PC-9 (cell line): ENCODE measurements at regions not wholly inside any gene's neighbourhood (a gene's known extent, or its start where the extent isn't known, plus 50 kb on each side); places are given as distances from the start of the nearest gene placed in this dataset.

Experiments
- BruUV-seq: library from RNA; stranded (reverse); fragments of 400-500 nt; replicated peaks from 2 replicates; lab custom pipeline; 2021; lab: Mats Ljungman, UMichigan
- CTCF ChIA-PET: fragments of 300-600 bp; sonication (Branson Sonifier 250); formaldehyde crosslinking; loops from one replicate; lab custom pipeline; 2022; ENCODE audit warnings: antibody characterized with exemption; lab: Charles Lee
- POLR2A ChIA-PET: fragments of 300-600 bp; sonication (Branson Sonifier 250); formaldehyde crosslinking; loops from one replicate; lab custom pipeline; 2022; ENCODE audit warnings: antibody characterized with exemption; ENCODE audit not compliant: unreplicated experiment; lab: Charles Lee
- DNase-seq, 2 experiments: peaks; one replicate each; pipeline versions ENCODE4 v3.0.0 to v3.0.0-alpha.2; 2015 to 2022; ENCODE audit warnings: mixed read lengths in 1 of 2
- H2AFZ ChIP-seq: fragments of 200-600 bp; sonication (generic); 2 replicates; pipeline ENCODE4 v1.8.1; 2017; ENCODE audit warnings: antibody characterized with exemption
- H3F3A ChIP-seq: fragments of 200-600 bp; sonication (generic); 2 replicates; pipeline ENCODE4 v1.8.1; 2017; ENCODE audit warnings: antibody characterized with exemption, mild to moderate bottlenecking, low read depth; ENCODE audit not compliant: insufficient read depth
- H3K27ac ChIP-seq: fragments of 200-600 bp; sonication (generic); 2 replicates; pipeline ENCODE4 v1.6.1; 2016; ENCODE audit warnings: mixed run types
- H3K27me3 ChIP-seq: fragments of 200-600 bp; sonication (generic); 2 replicates; pipeline ENCODE4 v1.6.1; 2016; ENCODE audit warnings: low read depth, mixed run types; ENCODE audit not compliant: insufficient read depth
- H3K36me3 ChIP-seq: fragments of 200-600 bp; sonication (generic); 2 replicates; pipeline ENCODE4 v1.6.1; 2016; ENCODE audit warnings: low read depth, mixed run types
- H3K4me1 ChIP-seq: fragments of 200-600 bp; sonication (generic); replicated peaks from 2 replicates; pipeline ENCODE4 v1.6.1; 2016; ENCODE audit warnings: mixed run types; ENCODE audit not compliant: insufficient read depth
- H3K4me2 ChIP-seq: fragments of 200-600 bp; sonication (generic); 2 replicates; pipeline ENCODE4 v1.6.1; 2017; ENCODE audit warnings: mixed run types
- H3K4me3 ChIP-seq: fragments of 200-600 bp; sonication (generic); 2 replicates; pipeline ENCODE4 v1.6.1; 2016; ENCODE audit warnings: mixed run types
- H3K79me2 ChIP-seq: fragments of 200-600 bp; sonication (generic); 2 replicates; pipeline ENCODE4 v1.6.1; 2017; ENCODE audit warnings: low read depth, mixed run types
- H3K9me2 ChIP-seq: fragments of 200-600 bp; sonication (generic); 2 replicates; pipeline ENCODE4 v1.8.1; 2017; ENCODE audit warnings: mild to moderate bottlenecking; ENCODE audit not compliant: insufficient read depth
- H3K9me3 ChIP-seq: fragments of 200-600 bp; sonication (generic); 2 replicates; pipeline ENCODE4 v1.8.1; 2016; ENCODE audit warnings: low read depth; ENCODE audit not compliant: insufficient read depth
- H4K20me1 ChIP-seq: fragments of 200-600 bp; sonication (generic); 2 replicates; pipeline ENCODE4 v1.8.1; 2017; ENCODE audit not compliant: insufficient read depth
- CTCF ChIP-seq: fragments of 200-600 bp; sonication (generic); conservative IDR thresholded peaks from 2 replicates; pipeline ENCODE4 v1.6.1; 2017; ENCODE audit warnings: mixed run types, antibody characterized with exemption, mild to moderate bottlenecking, moderate library complexity
- EZH2 ChIP-seq: fragments of 200-600 bp; sonication (generic); IDR thresholded peaks from 2 replicates; pipeline ENCODE4 v1.8.0; 2017; ENCODE audit warnings: antibody characterized with exemption, low read depth
- intact Hi-C: fragments of 100-400 bp; cut with micrococcal nuclease; formaldehyde crosslinking; loops from one replicate; pipeline ENCODE4 v1.10.0; 2022; ENCODE audit not compliant: unreplicated experiment

- POLR2A ChIA-PET: no interaction called here
- H3K27ac ChIP-seq: no peak overlapping the region
- BruUV-seq: no TSS peak
- intact Hi-C loops: no loop called here
- no peaks in the 10 kb centered on the region for H3K27me3 ChIP-seq
- no peak overlapping the region for H3K4me3 ChIP-seq
- CTCF ChIA-PET: no interaction called here
- H3K4me2 ChIP-seq: no peak overlapping the region
- no peak for DNase-seq
- no peaks in the 10 kb centered on the region for H3K9me3 ChIP-seq
- peaks cover 17% of the 10 kb centered on the region for H3K4me1 ChIP-seq
- H3K36me3 ChIP-seq: no peaks in the 10 kb centered on the region
- peaks cover 10% of the 10 kb centered on the region for H3F3A ChIP-seq
- no peaks in the 10 kb centered on the region for H3K79me2 ChIP-seq
- no peak for TF ChIP-seq CTCF
- no peak for TF ChIP-seq EZH2
- no peaks in the 10 kb centered on the region for H4K20me1 ChIP-seq
- no peak overlapping the region for H2AFZ ChIP-seq
- no peaks in the 10 kb centered on the region for H3K9me2 ChIP-seq
These were observed 89.7 kb upstream of the TAB2 start for GRCh38 chr6:149227796-149228195.

GRCh38 chr6:149228311-149228955 lies 89.1 kb upstream of the TAB2 start:
- Histone ChIP-seq H3K27ac (no peak overlapping the region), H3F3A (peaks cover 16% of the 10 kb centered on the region), H3K9me3 (no peaks in the 10 kb centered on the region), H3K9me2 (no peaks in the 10 kb centered on the region), H3K27me3 (no peaks in the 10 kb centered on the region), H2AFZ (no peak overlapping the region), H3K4me3 (no peak overlapping the region), H3K36me3 (no peaks in the 10 kb centered on the region), H4K20me1 (no peaks in the 10 kb centered on the region), H3K4me1 (peaks cover 22% of the 10 kb centered on the region), H3K79me2 (no peaks in the 10 kb centered on the region), H3K4me2 (no peak overlapping the region)
- BruUV-seq: no TSS peak
- CTCF ChIA-PET: no interaction called here
- no peak for DNase-seq
- no peak for TF ChIP-seq CTCF
- TF ChIP-seq EZH2: no peak
- POLR2A ChIA-PET: interaction anchor here (0.6 kb wide), 1 partner anchor 109 kb away, joined by 5 read pairs; no protein-coding TSS in a partner anchor
- intact Hi-C loops: no loop called here

GRCh38 chr6:149229096-149229495 lies 88.4 kb upstream of the TAB2 start:
- no peaks in the 10 kb centered on the region for H4K20me1 ChIP-seq
- no peak overlapping the region for H2AFZ ChIP-seq
- H3F3A ChIP-seq: peaks cover 23% of the 10 kb centered on the region
- TF ChIP-seq CTCF: no peak
- no peak for TF ChIP-seq EZH2
- intact Hi-C loops: no loop called here
- ChIA-PET POLR2A (no interaction called here), CTCF (no interaction called here)
- DNase-seq: no peak
- no peaks in the 10 kb centered on the region for H3K27me3 ChIP-seq
- BruUV-seq: no TSS peak
- H3K4me2 ChIP-seq: no peak overlapping the region
- no peak overlapping the region for H3K27ac ChIP-seq
- no peak overlapping the region for H3K4me3 ChIP-seq
- peaks cover 28% of the 10 kb centered on the region for H3K4me1 ChIP-seq
- no peaks in the 10 kb centered on the region for H3K9me3 ChIP-seq
- H3K9me2 ChIP-seq: no peaks in the 10 kb centered on the region
- H3K36me3 ChIP-seq: no peaks in the 10 kb centered on the region
- no peaks in the 10 kb centered on the region for H3K79me2 ChIP-seq
